ENCODE measurements at regions not wholly inside any gene's neighbourhood (a gene's known extent, or its start where the extent isn't known, plus 50 kb on each side); places are given as distances from the start of the nearest gene placed in this dataset.

DNA sequence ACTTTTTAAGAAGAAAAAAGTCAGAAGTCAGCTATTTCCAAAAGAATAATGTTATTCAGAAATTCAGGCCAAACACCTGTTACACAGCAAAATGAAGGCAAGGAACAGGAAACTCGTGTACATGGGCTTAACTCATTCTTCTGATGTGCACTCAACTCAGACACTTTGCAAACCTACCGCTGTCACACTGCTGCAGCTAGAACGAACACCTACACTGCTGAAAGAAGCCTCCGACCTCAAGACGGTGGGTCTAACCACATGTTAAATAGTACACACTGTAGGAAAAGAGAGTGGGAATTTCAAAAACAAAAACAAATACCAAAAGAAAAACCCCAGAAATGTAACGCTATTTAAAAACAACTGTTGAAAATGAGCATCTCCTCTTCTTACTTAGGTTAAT is 384.5 kb downstream of the IRX1 start:
- H3K4me3 ChIP-seq, result no peak overlapping the region
- TF ChIP-seq, protein P1, sequence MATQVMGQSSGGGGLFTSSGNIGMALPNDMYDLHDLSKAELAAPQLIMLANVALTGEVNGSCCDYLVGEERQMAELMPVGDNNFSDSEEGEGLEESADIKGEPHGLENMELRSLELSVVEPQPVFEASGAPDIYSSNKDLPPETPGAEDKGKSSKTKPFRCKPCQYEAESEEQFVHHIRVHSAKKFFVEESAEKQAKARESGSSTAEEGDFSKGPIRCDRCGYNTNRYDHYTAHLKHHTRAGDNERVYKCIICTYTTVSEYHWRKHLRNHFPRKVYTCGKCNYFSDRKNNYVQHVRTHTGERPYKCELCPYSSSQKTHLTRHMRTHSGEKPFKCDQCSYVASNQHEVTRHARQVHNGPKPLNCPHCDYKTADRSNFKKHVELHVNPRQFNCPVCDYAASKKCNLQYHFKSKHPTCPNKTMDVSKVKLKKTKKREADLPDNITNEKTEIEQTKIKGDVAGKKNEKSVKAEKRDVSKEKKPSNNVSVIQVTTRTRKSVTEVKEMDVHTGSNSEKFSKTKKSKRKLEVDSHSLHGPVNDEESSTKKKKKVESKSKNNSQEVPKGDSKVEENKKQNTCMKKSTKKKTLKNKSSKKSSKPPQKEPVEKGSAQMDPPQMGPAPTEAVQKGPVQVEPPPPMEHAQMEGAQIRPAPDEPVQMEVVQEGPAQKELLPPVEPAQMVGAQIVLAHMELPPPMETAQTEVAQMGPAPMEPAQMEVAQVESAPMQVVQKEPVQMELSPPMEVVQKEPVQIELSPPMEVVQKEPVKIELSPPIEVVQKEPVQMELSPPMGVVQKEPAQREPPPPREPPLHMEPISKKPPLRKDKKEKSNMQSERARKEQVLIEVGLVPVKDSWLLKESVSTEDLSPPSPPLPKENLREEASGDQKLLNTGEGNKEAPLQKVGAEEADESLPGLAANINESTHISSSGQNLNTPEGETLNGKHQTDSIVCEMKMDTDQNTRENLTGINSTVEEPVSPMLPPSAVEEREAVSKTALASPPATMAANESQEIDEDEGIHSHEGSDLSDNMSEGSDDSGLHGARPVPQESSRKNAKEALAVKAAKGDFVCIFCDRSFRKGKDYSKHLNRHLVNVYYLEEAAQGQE (IDR thresholded peaks at IDR 0.05; ENCODE audit: unreplicated experiment), result no peak
- TF ChIP-seq STAT1 (IDR thresholded peaks at IDR 0.05; ENCODE audit: unreplicated experiment) (no peak), EZH2phosphoT487 (IDR thresholded peaks at IDR 0.05; ENCODE audit: unreplicated experiment) (no peak), CREB1 (CRISPR knock-in tag; IDR thresholded peaks at IDR 0.05; ENCODE audit: low read depth) (no peak), JUNB (IDR thresholded peaks at IDR 0.05; ENCODE audit: unreplicated experiment) (no peak), POLR2AphosphoS5 (IDR thresholded peaks at IDR 0.05; ENCODE audit: low read depth) (no peak), ZNF331 (CRISPR knock-in tag; IDR thresholded peaks at IDR 0.05; ENCODE audit: low read depth) (no peak), NANOG (IDR thresholded peaks at IDR 0.05; ENCODE audit: borderline replicate concordance) (no peak), EZH2 (IDR thresholded peaks at IDR 0.05; ENCODE audit: low read depth, unreplicated experiment) (no peak), ZNF114 (CRISPR knock-in tag; IDR thresholded peaks at IDR 0.05) (no peak)
- TF ChIP-seq, protein P2, sequence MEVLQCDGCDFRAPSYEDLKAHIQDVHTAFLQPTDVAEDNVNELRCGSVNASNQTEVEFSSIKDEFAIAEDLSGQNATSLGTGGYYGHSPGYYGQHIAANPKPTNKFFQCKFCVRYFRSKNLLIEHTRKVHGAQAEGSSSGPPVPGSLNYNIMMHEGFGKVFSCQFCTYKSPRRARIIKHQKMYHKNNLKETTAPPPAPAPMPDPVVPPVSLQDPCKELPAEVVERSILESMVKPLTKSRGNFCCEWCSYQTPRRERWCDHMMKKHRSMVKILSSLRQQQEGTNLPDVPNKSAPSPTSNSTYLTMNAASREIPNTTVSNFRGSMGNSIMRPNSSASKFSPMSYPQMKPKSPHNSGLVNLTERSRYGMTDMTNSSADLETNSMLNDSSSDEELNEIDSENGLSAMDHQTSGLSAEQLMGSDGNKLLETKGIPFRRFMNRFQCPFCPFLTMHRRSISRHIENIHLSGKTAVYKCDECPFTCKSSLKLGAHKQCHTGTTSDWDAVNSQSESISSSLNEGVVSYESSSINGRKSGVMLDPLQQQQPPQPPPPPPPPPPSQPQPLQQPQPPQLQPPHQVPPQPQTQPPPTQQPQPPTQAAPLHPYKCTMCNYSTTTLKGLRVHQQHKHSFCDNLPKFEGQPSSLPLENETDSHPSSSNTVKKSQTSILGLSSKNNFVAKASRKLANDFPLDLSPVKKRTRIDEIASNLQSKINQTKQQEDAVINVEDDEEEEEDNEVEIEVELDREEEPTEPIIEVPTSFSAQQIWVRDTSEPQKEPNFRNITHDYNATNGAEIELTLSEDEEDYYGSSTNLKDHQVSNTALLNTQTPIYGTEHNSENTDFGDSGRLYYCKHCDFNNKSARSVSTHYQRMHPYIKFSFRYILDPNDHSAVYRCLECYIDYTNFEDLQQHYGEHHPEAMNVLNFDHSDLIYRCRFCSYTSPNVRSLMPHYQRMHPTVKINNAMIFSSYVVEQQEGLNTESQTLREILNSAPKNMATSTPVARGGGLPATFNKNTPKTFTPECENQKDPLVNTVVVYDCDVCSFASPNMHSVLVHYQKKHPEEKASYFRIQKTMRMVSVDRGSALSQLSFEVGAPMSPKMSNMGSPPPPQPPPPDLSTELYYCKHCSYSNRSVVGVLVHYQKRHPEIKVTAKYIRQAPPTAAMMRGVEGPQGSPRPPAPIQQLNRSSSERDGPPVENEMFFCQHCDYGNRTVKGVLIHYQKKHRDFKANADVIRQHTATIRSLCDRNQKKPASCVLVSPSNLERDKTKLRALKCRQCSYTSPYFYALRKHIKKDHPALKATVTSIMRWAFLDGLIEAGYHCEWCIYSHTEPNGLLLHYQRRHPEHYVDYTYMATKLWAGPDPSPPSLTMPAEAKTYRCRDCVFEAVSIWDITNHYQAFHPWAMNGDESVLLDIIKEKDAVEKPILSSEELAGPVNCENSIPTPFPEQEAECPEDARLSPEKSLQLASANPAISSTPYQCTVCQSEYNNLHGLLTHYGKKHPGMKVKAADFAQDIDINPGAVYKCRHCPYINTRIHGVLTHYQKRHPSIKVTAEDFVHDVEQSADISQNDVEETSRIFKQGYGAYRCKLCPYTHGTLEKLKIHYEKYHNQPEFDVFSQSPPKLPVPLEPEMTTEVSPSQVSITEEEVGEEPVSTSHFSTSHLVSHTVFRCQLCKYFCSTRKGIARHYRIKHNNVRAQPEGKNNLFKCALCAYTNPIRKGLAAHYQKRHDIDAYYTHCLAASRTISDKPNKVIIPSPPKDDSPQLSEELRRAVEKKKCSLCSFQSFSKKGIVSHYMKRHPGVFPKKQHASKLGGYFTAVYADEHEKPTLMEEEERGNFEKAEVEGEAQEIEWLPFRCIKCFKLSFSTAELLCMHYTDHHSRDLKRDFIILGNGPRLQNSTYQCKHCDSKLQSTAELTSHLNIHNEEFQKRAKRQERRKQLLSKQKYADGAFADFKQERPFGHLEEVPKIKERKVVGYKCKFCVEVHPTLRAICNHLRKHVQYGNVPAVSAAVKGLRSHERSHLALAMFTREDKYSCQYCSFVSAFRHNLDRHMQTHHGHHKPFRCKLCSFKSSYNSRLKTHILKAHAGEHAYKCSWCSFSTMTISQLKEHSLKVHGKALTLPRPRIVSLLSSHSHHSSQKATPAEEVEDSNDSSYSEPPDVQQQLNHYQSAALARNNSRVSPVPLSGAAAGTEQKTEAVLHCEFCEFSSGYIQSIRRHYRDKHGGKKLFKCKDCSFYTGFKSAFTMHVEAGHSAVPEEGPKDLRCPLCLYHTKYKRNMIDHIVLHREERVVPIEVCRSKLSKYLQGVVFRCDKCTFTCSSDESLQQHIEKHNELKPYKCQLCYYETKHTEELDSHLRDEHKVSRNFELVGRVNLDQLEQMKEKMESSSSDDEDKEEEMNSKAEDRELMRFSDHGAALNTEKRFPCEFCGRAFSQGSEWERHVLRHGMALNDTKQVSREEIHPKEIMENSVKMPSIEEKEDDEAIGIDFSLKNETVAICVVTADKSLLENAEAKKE (CRISPR knock-in tag; IDR thresholded peaks at IDR 0.05), result no peak
- TF ChIP-seq, protein P3, sequence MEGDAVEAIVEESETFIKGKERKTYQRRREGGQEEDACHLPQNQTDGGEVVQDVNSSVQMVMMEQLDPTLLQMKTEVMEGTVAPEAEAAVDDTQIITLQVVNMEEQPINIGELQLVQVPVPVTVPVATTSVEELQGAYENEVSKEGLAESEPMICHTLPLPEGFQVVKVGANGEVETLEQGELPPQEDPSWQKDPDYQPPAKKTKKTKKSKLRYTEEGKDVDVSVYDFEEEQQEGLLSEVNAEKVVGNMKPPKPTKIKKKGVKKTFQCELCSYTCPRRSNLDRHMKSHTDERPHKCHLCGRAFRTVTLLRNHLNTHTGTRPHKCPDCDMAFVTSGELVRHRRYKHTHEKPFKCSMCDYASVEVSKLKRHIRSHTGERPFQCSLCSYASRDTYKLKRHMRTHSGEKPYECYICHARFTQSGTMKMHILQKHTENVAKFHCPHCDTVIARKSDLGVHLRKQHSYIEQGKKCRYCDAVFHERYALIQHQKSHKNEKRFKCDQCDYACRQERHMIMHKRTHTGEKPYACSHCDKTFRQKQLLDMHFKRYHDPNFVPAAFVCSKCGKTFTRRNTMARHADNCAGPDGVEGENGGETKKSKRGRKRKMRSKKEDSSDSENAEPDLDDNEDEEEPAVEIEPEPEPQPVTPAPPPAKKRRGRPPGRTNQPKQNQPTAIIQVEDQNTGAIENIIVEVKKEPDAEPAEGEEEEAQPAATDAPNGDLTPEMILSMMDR (conservative IDR thresholded peaks at IDR 0.05; ENCODE audit: low read depth in 2 of 2), result no peak
- TF ChIP-seq, protein P4, sequence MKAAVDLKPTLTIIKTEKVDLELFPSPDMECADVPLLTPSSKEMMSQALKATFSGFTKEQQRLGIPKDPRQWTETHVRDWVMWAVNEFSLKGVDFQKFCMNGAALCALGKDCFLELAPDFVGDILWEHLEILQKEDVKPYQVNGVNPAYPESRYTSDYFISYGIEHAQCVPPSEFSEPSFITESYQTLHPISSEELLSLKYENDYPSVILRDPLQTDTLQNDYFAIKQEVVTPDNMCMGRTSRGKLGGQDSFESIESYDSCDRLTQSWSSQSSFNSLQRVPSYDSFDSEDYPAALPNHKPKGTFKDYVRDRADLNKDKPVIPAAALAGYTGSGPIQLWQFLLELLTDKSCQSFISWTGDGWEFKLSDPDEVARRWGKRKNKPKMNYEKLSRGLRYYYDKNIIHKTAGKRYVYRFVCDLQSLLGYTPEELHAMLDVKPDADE (IDR thresholded peaks at IDR 0.05), result no peak
- H3K27me3 ChIP-seq (ENCODE audit: insufficient read depth), result no peaks in the 10 kb centered on the region
- Mint-ChIP-seq H3K27ac (no peak overlapping the region), H3K4me3 (no peak overlapping the region), H3K4me1 (no peaks in the 10 kb centered on the region), H3K36me3 (ENCODE audit: low read depth) (peaks cover 3% of the 10 kb centered on the region; the same call in 2 of the 3 replicates), H3K27me3 (ENCODE audit: insufficient read depth, low read depth, poor library complexity) (peaks cover 2% of the 10 kb centered on the region), H3K9me3 (peaks cover 8% of the 10 kb centered on the region; the same call in 2 of the 3 replicates)
- no peaks in the 10 kb centered on the region for H3K4me1 ChIP-seq (ENCODE audit: insufficient read depth)
- H3K36me3 ChIP-seq (ENCODE audit: insufficient read depth), result no peaks in the 10 kb centered on the region
- no peak overlapping the region for H2AFZ ChIP-seq
- H3K27ac ChIP-seq (ENCODE audit: low read depth), result no peak overlapping the region
- H4K20me1 ChIP-seq (replicated peaks; ENCODE audit: insufficient read depth), result no peaks in the 10 kb centered on the region
- H3K4me2 ChIP-seq, result no peak overlapping the region
- H3F3A ChIP-seq (replicated peaks; ENCODE audit: low read depth), result no peaks in the 10 kb centered on the region
- no peaks in the 10 kb centered on the region for H3K9me2 ChIP-seq (ENCODE audit: insufficient read depth)
- DNase-seq (ENCODE audit: low spot score) (no peak), ATAC-seq (no peak)
- no peaks in the 10 kb centered on the region for H3K79me2 ChIP-seq (replicated peaks; ENCODE audit: insufficient read depth)

Data from GM23338 (cell line).